WTC11 (cell line): ENCODE measurements at regions not wholly inside any gene's neighbourhood (a gene's known extent, or its start where the extent isn't known, plus 50 kb on each side); places are given as distances from the start of the nearest gene placed in this dataset.

ENCODE experiments used
- ATAC-seq: fragments of 200-7000 bp; cut with Tn5 transposase; 2 replicates; pipeline ENCODE4 v1.10.0; 2021; ENCODE audit warnings: mild to moderate bottlenecking, moderate library complexity
- CTCF ChIA-PET: fragments of 300-600 bp; sonication (Branson Sonifier 250); formaldehyde crosslinking; loops from one replicate; lab custom pipeline; 2021; ENCODE audit warnings: antibody characterized with exemption; lab: Charles Lee
- POLR2A ChIA-PET: fragments of 350-600 bp; sonication (Branson Sonifier 250); formaldehyde crosslinking; loops from one replicate; lab custom pipeline; 2021; ENCODE audit warnings: antibody characterized with exemption; lab: Charles Lee
- DNase-seq: peaks from one replicate; pipeline ENCODE4 v3.0.0; 2021; ENCODE audit warnings: low spot score
- H3K27ac Mint-ChIP-seq: 2 replicates; pipeline ENCODE4 v1.8.0; 2021; ENCODE audit warnings: mixed read lengths
- H3K27me3 Mint-ChIP-seq: 2 replicates; pipeline ENCODE4 v1.8.0; 2021; ENCODE audit warnings: low read depth, mild to moderate bottlenecking, moderate library complexity, mixed read lengths
- H3K36me3 Mint-ChIP-seq: 2 replicates; pipeline ENCODE4 v1.8.0; 2021; ENCODE audit warnings: mixed read lengths
- H3K4me1 Mint-ChIP-seq: 2 replicates; pipeline ENCODE4 v1.8.0; 2022; ENCODE audit warnings: mixed read lengths
- H3K4me3 Mint-ChIP-seq: 2 replicates; pipeline ENCODE4 v1.8.0; 2021; ENCODE audit warnings: mild to moderate bottlenecking, moderate library complexity, mixed read lengths
- H3K9me3 Mint-ChIP-seq: 2 replicates; pipeline ENCODE4 v1.8.0; 2021; ENCODE audit warnings: mixed read lengths
- AR ChIP-seq: fragments of 250-450 bp; sonication (Bioruptor Pico); IDR thresholded peaks from 2 replicates; pipeline ENCODE4 v1.9.0; 2021; ENCODE audit warnings: mild to moderate bottlenecking
- ATF2 ChIP-seq: sonication (generic); formaldehyde crosslinking; IDR thresholded peaks from 2 replicates; pipeline ENCODE4 v1.8.1; 2022; ENCODE audit warnings: low read depth, missing genetic modification reagents, borderline replicate concordance
- ELF4 ChIP-seq: sonication (generic); formaldehyde crosslinking; IDR thresholded peaks from 2 replicates; pipeline ENCODE4 v1.8.1; 2022; ENCODE audit warnings: low read depth, mild to moderate bottlenecking, moderate library complexity, missing genetic modification reagents
- FOXP1 ChIP-seq: sonication (generic); formaldehyde crosslinking; IDR thresholded peaks from 2 replicates; pipeline ENCODE4 v1.8.0; 2022; ENCODE audit warnings: missing genetic modification reagents, mild to moderate bottlenecking, moderate library complexity, borderline replicate concordance
- GRHL2 ChIP-seq: fragments of 250-450 bp; sonication (Bioruptor Pico); IDR thresholded peaks from 2 replicates; pipeline ENCODE4 v1.8.0; 2022; ENCODE audit warnings: mild to moderate bottlenecking, moderate library complexity; ENCODE audit not compliant: insufficient replicate concordance, severe bottlenecking
- GTF2I ChIP-seq: fragments of 250-450 bp; sonication (Bioruptor Pico); conservative IDR thresholded peaks from 2 replicates; pipeline ENCODE4 v1.4.0; 2021; ENCODE audit warnings: mild to moderate bottlenecking
- NR1H2 ChIP-seq: sonication (generic); formaldehyde crosslinking; IDR thresholded peaks from 2 replicates; pipeline ENCODE4 v1.9.0; 2021; ENCODE audit warnings: mild to moderate bottlenecking, moderate library complexity, missing genetic modification reagents
- PRRX2 ChIP-seq: fragments of 250-450 bp; sonication (Bioruptor Pico); IDR thresholded peaks from 2 replicates; pipeline ENCODE4 v1.8.0; 2021; ENCODE audit warnings: mild to moderate bottlenecking
- TEAD1 ChIP-seq: sonication (generic); formaldehyde crosslinking; IDR thresholded peaks from 2 replicates; pipeline ENCODE4 v1.8.0; 2022; ENCODE audit warnings: mild to moderate bottlenecking, missing genetic modification reagents
- TP53 ChIP-seq: sonication (generic); formaldehyde crosslinking; IDR thresholded peaks from 2 replicates; pipeline ENCODE4 v1.8.1; 2023; ENCODE audit warnings: mild to moderate bottlenecking, missing genetic modification reagents
- ZBTB21 ChIP-seq: sonication (generic); formaldehyde crosslinking; IDR thresholded peaks from 2 replicates; pipeline ENCODE4 v1.8.1; 2023; ENCODE audit warnings: mild to moderate bottlenecking, missing genetic modification reagents, borderline replicate concordance
- ZNF263 ChIP-seq: sonication (generic); formaldehyde crosslinking; IDR thresholded peaks from 2 replicates; pipeline ENCODE4 v1.8.1; 2022; ENCODE audit warnings: low read depth, mild to moderate bottlenecking, moderate library complexity, missing genetic modification reagents
- ZNF396 ChIP-seq: fragments of 250-450 bp; sonication (Bioruptor Pico); IDR thresholded peaks from 2 replicates; pipeline ENCODE4 v1.8.0; 2021; ENCODE audit warnings: mild to moderate bottlenecking, moderate library complexity, borderline replicate concordance
- TF ChIP-seq, protein P1 (sequence below): fragments of 250-450 bp; sonication (Bioruptor Pico); conservative IDR thresholded peaks from 2 replicates; pipeline ENCODE4 v1.9.0; 2021; ENCODE audit warnings: mild to moderate bottlenecking
- TF ChIP-seq, protein P2 (sequence below): sonication (generic); formaldehyde crosslinking; IDR thresholded peaks from 2 replicates; pipeline ENCODE4 v1.8.0; 2022; ENCODE audit warnings: mild to moderate bottlenecking, missing genetic modification reagents
- TF ChIP-seq, protein P3 (sequence below): fragments of 250-450 bp; sonication (Bioruptor Pico); IDR thresholded peaks from 2 replicates; pipeline ENCODE4 v1.8.0; 2021; ENCODE audit warnings: mild to moderate bottlenecking
- TF ChIP-seq, protein P4 (sequence below): sonication (generic); formaldehyde crosslinking; IDR thresholded peaks from 2 replicates; pipeline ENCODE4 v1.8.1; 2023; ENCODE audit warnings: mild to moderate bottlenecking, missing genetic modification reagents, borderline replicate concordance
- TF ChIP-seq, protein P5 (sequence below): sonication (generic); formaldehyde crosslinking; IDR thresholded peaks from 2 replicates; pipeline ENCODE4 v1.8.0; 2022; ENCODE audit warnings: missing genetic modification reagents

DNA sequence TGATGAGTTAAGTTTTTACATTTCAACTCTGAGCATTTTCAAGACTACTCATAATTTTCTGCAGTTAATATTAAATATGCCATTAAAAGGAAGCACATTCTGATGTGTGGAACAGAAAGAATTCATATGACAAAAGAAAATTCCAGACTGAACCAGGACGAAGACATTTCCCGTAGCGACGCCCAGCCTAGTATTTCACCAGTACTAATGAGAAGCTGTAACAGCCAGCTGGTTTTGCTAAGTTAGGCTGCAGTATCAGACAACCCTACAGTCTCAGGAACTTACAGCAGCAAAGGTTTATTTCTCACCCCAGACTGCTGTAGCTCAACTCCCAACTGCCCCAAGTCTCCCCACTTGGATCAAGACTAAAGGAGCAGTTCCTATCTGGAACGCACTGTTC is 91.6 kb downstream of the TMEM174 start:
- H3K9me3 Mint-ChIP-seq: no peaks in the 10 kb centered on the region
- no peaks in the 10 kb centered on the region for H3K36me3 Mint-ChIP-seq
- no peak for TF ChIP-seq FOXP1 (CRISPR knock-in tag)
- TF ChIP-seq ELF4: no peak
- TF ChIP-seq, protein P1, sequence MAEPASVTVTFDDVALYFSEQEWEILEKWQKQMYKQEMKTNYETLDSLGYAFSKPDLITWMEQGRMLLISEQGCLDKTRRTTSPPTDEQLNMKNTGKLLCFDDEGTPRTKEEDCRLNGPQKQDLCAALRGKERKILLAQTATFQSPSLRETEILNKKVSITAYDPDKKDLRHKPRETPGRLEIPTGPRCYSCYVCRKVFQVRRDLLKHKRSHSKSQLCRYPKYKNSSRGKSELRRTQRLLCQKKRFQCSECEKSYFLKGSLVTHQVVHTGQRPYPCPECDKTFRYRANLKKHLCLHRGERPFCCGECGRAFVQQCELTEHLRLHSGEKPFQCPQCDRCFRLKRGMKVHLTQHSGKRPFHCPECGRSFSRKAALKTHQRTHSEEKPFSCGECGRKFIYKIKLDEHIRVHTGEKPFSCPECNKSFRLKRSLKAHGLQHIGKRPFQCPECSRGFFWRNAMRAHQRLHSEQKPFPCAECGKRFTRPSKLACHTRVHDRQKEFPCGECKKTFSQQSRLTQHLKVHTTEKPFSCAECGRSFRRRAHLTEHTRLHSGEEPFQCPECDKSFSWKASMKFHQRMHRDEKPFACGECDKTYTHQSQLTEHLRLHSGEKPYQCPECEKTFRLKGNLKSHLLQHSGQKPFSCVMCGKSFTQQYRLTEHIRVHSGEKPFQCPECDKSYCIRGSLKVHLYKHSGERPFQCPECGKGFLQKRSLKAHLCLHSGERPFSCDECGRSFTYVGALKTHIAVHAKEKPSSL (CRISPR knock-in tag): no peak
- TF ChIP-seq, all 79 proteins: peak for 0
- Mint-ChIP-seq H3K4me3 (no peak overlapping the region), H3K4me1 (peaks cover 18% of the 10 kb centered on the region), H3K27ac (no peak overlapping the region), H3K27me3 (peaks cover 6% of the 10 kb centered on the region; the same call in 1 of the 2 replicates)
- ChIA-PET CTCF (interaction anchor here (3.3 kb wide), 1 partner anchor 48 kb away, joined by 11 read pairs; no protein-coding TSS in a partner anchor), POLR2A (no interaction called here)
- DNase-seq (no peak), ATAC-seq (no peak)

- Mint-ChIP-seq H3K4me1 (peaks cover 18% of the 10 kb centered on the region), H3K36me3 (no peaks in the 10 kb centered on the region), H3K27me3 (peaks cover 6% of the 10 kb centered on the region), H3K9me3 (no peaks in the 10 kb centered on the region), H3K27ac (no peak overlapping the region), H3K4me3 (no peak overlapping the region)
- ChIA-PET CTCF (no interaction called here), POLR2A (no interaction called here)
- ATAC-seq (no peak), DNase-seq (no peak)
- TF ChIP-seq TP53: no peak
- TF ChIP-seq AR (CRISPR knock-in tag): no peak
- TF ChIP-seq ZBTB21 (CRISPR knock-in tag): no peak
- TF ChIP-seq, protein P2, sequence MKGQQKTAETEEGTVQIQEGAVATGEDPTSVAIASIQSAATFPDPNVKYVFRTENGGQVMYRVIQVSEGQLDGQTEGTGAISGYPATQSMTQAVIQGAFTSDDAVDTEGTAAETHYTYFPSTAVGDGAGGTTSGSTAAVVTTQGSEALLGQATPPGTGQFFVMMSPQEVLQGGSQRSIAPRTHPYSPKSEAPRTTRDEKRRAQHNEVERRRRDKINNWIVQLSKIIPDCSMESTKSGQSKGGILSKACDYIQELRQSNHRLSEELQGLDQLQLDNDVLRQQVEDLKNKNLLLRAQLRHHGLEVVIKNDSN (CRISPR knock-in tag): no peak
- TF ChIP-seq, protein P3, sequence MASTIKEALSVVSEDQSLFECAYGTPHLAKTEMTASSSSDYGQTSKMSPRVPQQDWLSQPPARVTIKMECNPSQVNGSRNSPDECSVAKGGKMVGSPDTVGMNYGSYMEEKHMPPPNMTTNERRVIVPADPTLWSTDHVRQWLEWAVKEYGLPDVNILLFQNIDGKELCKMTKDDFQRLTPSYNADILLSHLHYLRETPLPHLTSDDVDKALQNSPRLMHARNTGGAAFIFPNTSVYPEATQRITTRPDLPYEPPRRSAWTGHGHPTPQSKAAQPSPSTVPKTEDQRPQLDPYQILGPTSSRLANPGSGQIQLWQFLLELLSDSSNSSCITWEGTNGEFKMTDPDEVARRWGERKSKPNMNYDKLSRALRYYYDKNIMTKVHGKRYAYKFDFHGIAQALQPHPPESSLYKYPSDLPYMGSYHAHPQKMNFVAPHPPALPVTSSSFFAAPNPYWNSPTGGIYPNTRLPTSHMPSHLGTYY (CRISPR knock-in tag): no peak
- TF ChIP-seq, protein P4, sequence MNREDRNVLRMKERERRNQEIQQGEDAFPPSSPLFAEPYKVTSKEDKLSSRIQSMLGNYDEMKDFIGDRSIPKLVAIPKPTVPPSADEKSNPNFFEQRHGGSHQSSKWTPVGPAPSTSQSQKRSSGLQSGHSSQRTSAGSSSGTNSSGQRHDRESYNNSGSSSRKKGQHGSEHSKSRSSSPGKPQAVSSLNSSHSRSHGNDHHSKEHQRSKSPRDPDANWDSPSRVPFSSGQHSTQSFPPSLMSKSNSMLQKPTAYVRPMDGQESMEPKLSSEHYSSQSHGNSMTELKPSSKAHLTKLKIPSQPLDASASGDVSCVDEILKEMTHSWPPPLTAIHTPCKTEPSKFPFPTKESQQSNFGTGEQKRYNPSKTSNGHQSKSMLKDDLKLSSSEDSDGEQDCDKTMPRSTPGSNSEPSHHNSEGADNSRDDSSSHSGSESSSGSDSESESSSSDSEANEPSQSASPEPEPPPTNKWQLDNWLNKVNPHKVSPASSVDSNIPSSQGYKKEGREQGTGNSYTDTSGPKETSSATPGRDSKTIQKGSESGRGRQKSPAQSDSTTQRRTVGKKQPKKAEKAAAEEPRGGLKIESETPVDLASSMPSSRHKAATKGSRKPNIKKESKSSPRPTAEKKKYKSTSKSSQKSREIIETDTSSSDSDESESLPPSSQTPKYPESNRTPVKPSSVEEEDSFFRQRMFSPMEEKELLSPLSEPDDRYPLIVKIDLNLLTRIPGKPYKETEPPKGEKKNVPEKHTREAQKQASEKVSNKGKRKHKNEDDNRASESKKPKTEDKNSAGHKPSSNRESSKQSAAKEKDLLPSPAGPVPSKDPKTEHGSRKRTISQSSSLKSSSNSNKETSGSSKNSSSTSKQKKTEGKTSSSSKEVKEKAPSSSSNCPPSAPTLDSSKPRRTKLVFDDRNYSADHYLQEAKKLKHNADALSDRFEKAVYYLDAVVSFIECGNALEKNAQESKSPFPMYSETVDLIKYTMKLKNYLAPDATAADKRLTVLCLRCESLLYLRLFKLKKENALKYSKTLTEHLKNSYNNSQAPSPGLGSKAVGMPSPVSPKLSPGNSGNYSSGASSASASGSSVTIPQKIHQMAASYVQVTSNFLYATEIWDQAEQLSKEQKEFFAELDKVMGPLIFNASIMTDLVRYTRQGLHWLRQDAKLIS (CRISPR knock-in tag): no peak
- TF ChIP-seq NR1H2 (CRISPR knock-in tag): no peak
- no peak for TF ChIP-seq GTF2I (CRISPR knock-in tag)
- TF ChIP-seq ATF2 (CRISPR knock-in tag): no peak
- TF ChIP-seq ZNF263 (CRISPR knock-in tag): no peak
- TF ChIP-seq GRHL2 (CRISPR knock-in tag): no peak
- TF ChIP-seq PRRX2 (CRISPR knock-in tag): no peak
- TF ChIP-seq, protein P5, sequence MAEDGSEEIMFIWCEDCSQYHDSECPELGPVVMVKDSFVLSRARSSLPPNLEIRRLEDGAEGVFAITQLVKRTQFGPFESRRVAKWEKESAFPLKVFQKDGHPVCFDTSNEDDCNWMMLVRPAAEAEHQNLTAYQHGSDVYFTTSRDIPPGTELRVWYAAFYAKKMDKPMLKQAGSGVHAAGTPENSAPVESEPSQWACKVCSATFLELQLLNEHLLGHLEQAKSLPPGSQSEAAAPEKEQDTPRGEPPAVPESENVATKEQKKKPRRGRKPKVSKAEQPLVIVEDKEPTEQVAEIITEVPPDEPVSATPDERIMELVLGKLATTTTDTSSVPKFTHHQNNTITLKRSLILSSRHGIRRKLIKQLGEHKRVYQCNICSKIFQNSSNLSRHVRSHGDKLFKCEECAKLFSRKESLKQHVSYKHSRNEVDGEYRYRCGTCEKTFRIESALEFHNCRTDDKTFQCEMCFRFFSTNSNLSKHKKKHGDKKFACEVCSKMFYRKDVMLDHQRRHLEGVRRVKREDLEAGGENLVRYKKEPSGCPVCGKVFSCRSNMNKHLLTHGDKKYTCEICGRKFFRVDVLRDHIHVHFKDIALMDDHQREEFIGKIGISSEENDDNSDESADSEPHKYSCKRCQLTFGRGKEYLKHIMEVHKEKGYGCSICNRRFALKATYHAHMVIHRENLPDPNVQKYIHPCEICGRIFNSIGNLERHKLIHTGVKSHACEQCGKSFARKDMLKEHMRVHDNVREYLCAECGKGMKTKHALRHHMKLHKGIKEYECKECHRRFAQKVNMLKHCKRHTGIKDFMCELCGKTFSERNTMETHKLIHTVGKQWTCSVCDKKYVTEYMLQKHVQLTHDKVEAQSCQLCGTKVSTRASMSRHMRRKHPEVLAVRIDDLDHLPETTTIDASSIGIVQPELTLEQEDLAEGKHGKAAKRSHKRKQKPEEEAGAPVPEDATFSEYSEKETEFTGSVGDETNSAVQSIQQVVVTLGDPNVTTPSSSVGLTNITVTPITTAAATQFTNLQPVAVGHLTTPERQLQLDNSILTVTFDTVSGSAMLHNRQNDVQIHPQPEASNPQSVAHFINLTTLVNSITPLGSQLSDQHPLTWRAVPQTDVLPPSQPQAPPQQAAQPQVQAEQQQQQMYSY (CRISPR knock-in tag): no peak
- no peak for TF ChIP-seq ZNF396
- no peak for TF ChIP-seq TEAD1
These were observed 90.2 kb downstream of the TMEM174 start for GRCh38 chr5:73263001-73263710.
